Thyroid gland (tissue), 4 donors: ENCODE measurements at regions not wholly inside any gene's neighbourhood (a gene's known extent, or its start where the extent isn't known, plus 50 kb on each side); places are given as distances from the start of the nearest gene placed in this dataset.

Source experiments
- DNase-seq, 2 donors: peaks; one replicate each; pipeline ENCODE4 v3.0.0-alpha.2; 2019
- H3K27ac ChIP-seq, 3 donors: fragments of 200-600 bp; sonication (generic); 1 replicate in 2 of 3; 2 replicates in 1 of 3; pipeline ENCODE4 v1.5.1; 2016 to 2019; ENCODE audit warnings: mild to moderate bottlenecking in 1 of 3, moderate library complexity in 1 of 3
- H3K27me3 ChIP-seq: fragments of 200-600 bp; sonication (generic); one replicate; pipeline ENCODE4 v1.5.1; 2019
- H3K36me3 ChIP-seq, 2 donors: fragments of 200-600 bp; sonication (generic); one replicate each; pipeline ENCODE4 v1.5.1; 2016 to 2019
- H3K4me1 ChIP-seq, 2 donors: fragments of 200-600 bp; sonication (generic); one replicate each; pipeline ENCODE4 v1.5.1; 2017 to 2019
- H3K4me3 ChIP-seq, 3 donors: fragments of 200-600 bp; sonication (generic); replicated peaks in 1 of 3; 1 replicate in 2 of 3; 2 replicates in 1 of 3; pipeline ENCODE4 v1.5.1; 2016; ENCODE audit warnings: mild to moderate bottlenecking in 1 of 3
- H3K9me3 ChIP-seq: fragments of 200-600 bp; sonication (generic); one replicate; pipeline ENCODE4 v1.5.1; 2017
- CTCF ChIP-seq, 6 experiments: fragments of 200-600 bp in 3 of 6; fragments of 450-650 bp in 3 of 6; sonication (generic) in 3 of 6; IDR thresholded peaks; one replicate each; pipeline ENCODE4 v1.5.1; 2016 to 2019; ENCODE audit warnings: antibody characterized with exemption in 6 of 6, mild to moderate bottlenecking in 2 of 6, inconsistent platforms in 1 of 6, moderate library complexity in 1 of 6
- POLR2A ChIP-seq, 2 donors: fragments of 450-650 bp; IDR thresholded peaks; one replicate each; pipeline ENCODE4 v1.6.1; 2017; ENCODE audit warnings: antibody characterized with exemption in 2 of 2, mild to moderate bottlenecking in 2 of 2, moderate library complexity in 1 of 2
- WGBS, 2 donors: methylation state at CpG; one replicate each; pipeline ENCODE4 v1.1.5; 2017; 5-methylcytosine and 5-hydroxymethylcytosine counted together
- intact Hi-C: fragments of 100-400 bp; cut with DNase I; formaldehyde crosslinking; loops from one replicate; pipeline ENCODE4 v1.15.1; 2023

GRCh38 chr13:59263531-59263930 is 900.2 kb downstream of the DIAPH3 start:
- intact Hi-C loops, result no loop called here
- peaks cover 0 to 5% of the 10 kb centered on the region in 2 donors for H3K4me1 ChIP-seq
- H3K9me3 ChIP-seq, result no peaks in the 10 kb centered on the region
- H3K36me3 ChIP-seq, result no peaks in the 10 kb centered on the region
- TF ChIP-seq POLR2A (IDR thresholded peaks at IDR 0.05) (no peak), CTCF (IDR thresholded peaks at IDR 0.05) (no peak)
- H3K27ac ChIP-seq, result no peak overlapping the region
- DNase-seq, result no peak
- H3K27me3 ChIP-seq, result no peaks in the 10 kb centered on the region
- no peak overlapping the region for H3K4me3 ChIP-seq

- WGBS, 2 donors, result 65 to 67% methylated on average over 2 of the region's 2 CpGs
- TF ChIP-seq CTCF (IDR thresholded peaks at IDR 0.05) (no peak), POLR2A (IDR thresholded peaks at IDR 0.05) (no peak)
Observed at GRCh38 chr13:59266478-59267063, 897.2 kb downstream of the DIAPH3 start.

GRCh38 chr13:59269476-59269875 is 894.3 kb downstream of the DIAPH3 start:
- no peaks in the 10 kb centered on the region for H3K9me3 ChIP-seq
- intact Hi-C loops, result no loop called here
- no peaks in the 10 kb centered on the region for H3K4me1 ChIP-seq
- no peak for DNase-seq
- no peak for TF ChIP-seq CTCF (IDR thresholded peaks at IDR 0.05)
- no peaks in the 10 kb centered on the region for H3K36me3 ChIP-seq
- WGBS, 2 donors, result 76 to 84% methylated on average over 2 of the region's 2 CpGs
- H3K27me3 ChIP-seq, result no peaks in the 10 kb centered on the region
- no peak overlapping the region for H3K27ac ChIP-seq
- H3K4me3 ChIP-seq, result no peak overlapping the region

More at GRCh38 chr13:59266478-59267063, 897.2 kb downstream of the DIAPH3 start:
- no peaks in the 10 kb centered on the region for H3K36me3 ChIP-seq
- no peak for DNase-seq
- intact Hi-C loops, result no loop called here
- H3K4me1 ChIP-seq, result peaks cover 0 to 3% of the 10 kb centered on the region in 2 donors
- no peaks in the 10 kb centered on the region for H3K9me3 ChIP-seq
- H3K4me3 ChIP-seq, result no peak overlapping the region
- no peaks in the 10 kb centered on the region for H3K27me3 ChIP-seq
- H3K27ac ChIP-seq, result no peak overlapping the region

- Histone ChIP-seq H3K4me1 (no peaks in the 10 kb centered on the region), H3K27me3 (no peaks in the 10 kb centered on the region), H3K36me3 (no peaks in the 10 kb centered on the region), H3K4me3 (no peak overlapping the region), H3K27ac (no peak overlapping the region), H3K9me3 (no peaks in the 10 kb centered on the region)
- DNase-seq, result no peak
- intact Hi-C loops, result no loop called here
- no peak for TF ChIP-seq POLR2A (IDR thresholded peaks at IDR 0.05)
- no peak for TF ChIP-seq CTCF (IDR thresholded peaks at IDR 0.05)
Observed at GRCh38 chr13:59270327-59270726, 893.4 kb downstream of the DIAPH3 start.

GRCh38 chr13:59274958-59275727 is 888.6 kb downstream of the DIAPH3 start:
- no peak for DNase-seq
- intact Hi-C loops, result no loop called here
- H3K27ac ChIP-seq, result no peak overlapping the region
- no peak overlapping the region for H3K4me3 ChIP-seq
- no peaks in the 10 kb centered on the region for H3K9me3 ChIP-seq
- TF ChIP-seq CTCF (IDR thresholded peaks at IDR 0.05) (no peak), POLR2A (IDR thresholded peaks at IDR 0.05) (no peak)
- peaks cover 2 to 4% of the 10 kb centered on the region in 2 donors for H3K4me1 ChIP-seq
- H3K36me3 ChIP-seq, result no peaks in the 10 kb centered on the region
- H3K27me3 ChIP-seq, result no peaks in the 10 kb centered on the region
- WGBS, 2 donors, result 39 to 43% methylated on average over 1 of the region's 1 CpG
